C4-2B (cell line): ENCODE measurements at regions not wholly inside any gene's neighbourhood (a gene's known extent, or its start where the extent isn't known, plus 50 kb on each side); places are given as distances from the start of the nearest gene placed in this dataset.

ENCODE experiments used
- H3K27ac ChIP-seq: fragments of 450-650 bp; 2 replicates; pipeline ENCODE4 v1.5.1; 2017
- CTCF ChIP-seq: fragments of 450-650 bp; conservative IDR thresholded peaks from 2 replicates; pipeline ENCODE4 v1.5.1; 2017; ENCODE audit warnings: mild to moderate bottlenecking
- ZFX ChIP-seq: fragments of 450-650 bp; IDR thresholded peaks from 2 replicates; pipeline ENCODE4 v1.6.1; 2017

GRCh38 chr20:52331655-52332054 lies 140.1 kb upstream of the ZFP64 start:
- no peak overlapping the region for H3K27ac ChIP-seq
- TF ChIP-seq CTCF (no peak), ZFX (no peak)

- no peak overlapping the region for H3K27ac ChIP-seq
- no peak for TF ChIP-seq ZFX
- no peak for TF ChIP-seq CTCF
Measured at GRCh38 chr20:52321396-52321795, 129.8 kb upstream of the ZFP64 start.

- TF ChIP-seq ZFX (no peak), CTCF (no peak)
- no peak overlapping the region for H3K27ac ChIP-seq
Measured at GRCh38 chr20:52318651-52319050, 127.1 kb upstream of the ZFP64 start.

- peak overlapping the region; percentile 23; the same call in 1 of the 2 replicates for H3K27ac ChIP-seq
- TF ChIP-seq CTCF (peak; percentile 82), ZFX (no peak)
Measured at GRCh38 chr20:52313341-52313963, 121.9 kb upstream of the ZFP64 start.

GRCh38 chr20:52312132-52312729 lies 120.7 kb upstream of the ZFP64 start:
- TF ChIP-seq CTCF: peak; percentile 91
- TF ChIP-seq ZFX: no peak
- H3K27ac ChIP-seq: no peak overlapping the region

GRCh38 chr20:52311209-52311794 lies 119.7 kb upstream of the ZFP64 start:
- TF ChIP-seq CTCF (no peak), ZFX (no peak)
- no peak overlapping the region for H3K27ac ChIP-seq

- TF ChIP-seq ZFX (no peak), CTCF (no peak)
- H3K27ac ChIP-seq: no peak overlapping the region
Measured at GRCh38 chr20:52309181-52309580, 117.6 kb upstream of the ZFP64 start.
